Astrocyte (in vitro differentiated cells and primary cell): ENCODE measurements at regions not wholly inside any gene's neighbourhood (a gene's known extent, or its start where the extent isn't known, plus 50 kb on each side); places are given as distances from the start of the nearest gene placed in this dataset.

Source experiments
- EZH2 ChIP-seq: IDR thresholded peaks from 2 replicates; pipeline ENCODE4 v1.6.1; 2012; ENCODE audit warnings: mild to moderate bottlenecking, low read length, inconsistent platforms; ENCODE audit not compliant: insufficient read depth
- TF ChIP-seq, protein P1 (sequence below): IDR thresholded peaks from 2 replicates; pipeline ENCODE4 v1.5.1; 2011; ENCODE audit warnings: low read depth, mild to moderate bottlenecking, inconsistent platforms, low read length, moderate library complexity; ENCODE audit not compliant: insufficient read depth

GRCh38 chr1:194047921-194048320 lies 861.5 kb upstream of the B3GALT2 start:
- TF ChIP-seq, protein P1, sequence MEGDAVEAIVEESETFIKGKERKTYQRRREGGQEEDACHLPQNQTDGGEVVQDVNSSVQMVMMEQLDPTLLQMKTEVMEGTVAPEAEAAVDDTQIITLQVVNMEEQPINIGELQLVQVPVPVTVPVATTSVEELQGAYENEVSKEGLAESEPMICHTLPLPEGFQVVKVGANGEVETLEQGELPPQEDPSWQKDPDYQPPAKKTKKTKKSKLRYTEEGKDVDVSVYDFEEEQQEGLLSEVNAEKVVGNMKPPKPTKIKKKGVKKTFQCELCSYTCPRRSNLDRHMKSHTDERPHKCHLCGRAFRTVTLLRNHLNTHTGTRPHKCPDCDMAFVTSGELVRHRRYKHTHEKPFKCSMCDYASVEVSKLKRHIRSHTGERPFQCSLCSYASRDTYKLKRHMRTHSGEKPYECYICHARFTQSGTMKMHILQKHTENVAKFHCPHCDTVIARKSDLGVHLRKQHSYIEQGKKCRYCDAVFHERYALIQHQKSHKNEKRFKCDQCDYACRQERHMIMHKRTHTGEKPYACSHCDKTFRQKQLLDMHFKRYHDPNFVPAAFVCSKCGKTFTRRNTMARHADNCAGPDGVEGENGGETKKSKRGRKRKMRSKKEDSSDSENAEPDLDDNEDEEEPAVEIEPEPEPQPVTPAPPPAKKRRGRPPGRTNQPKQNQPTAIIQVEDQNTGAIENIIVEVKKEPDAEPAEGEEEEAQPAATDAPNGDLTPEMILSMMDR = no peak
- TF ChIP-seq EZH2 = no peak
